ENCODE measurements at regions not wholly inside any gene's neighbourhood (a gene's known extent, or its start where the extent isn't known, plus 50 kb on each side); places are given as distances from the start of the nearest gene placed in this dataset.

GRCh38 chrX:39988496-39988895, 109.3 kb downstream of the BCOR start:
- DNase-seq (ENCODE audit: low read depth) = no peak

GRCh38 chrX:39990388-39990787, 107.4 kb downstream of the BCOR start:
- no peak for DNase-seq (ENCODE audit: low read depth)

- DNase-seq (ENCODE audit: low read depth) = no peak
These were observed 105.5 kb downstream of the BCOR start for GRCh38 chrX:39992300-39992699.

- no peak for DNase-seq (ENCODE audit: low read depth)
These were observed 102.3 kb downstream of the BCOR start for GRCh38 chrX:39995457-39995856.

- DNase-seq (ENCODE audit: low read depth) = no peak
These were observed 101.2 kb downstream of the BCOR start for GRCh38 chrX:39996536-39996935.

- DNase-seq (ENCODE audit: low read depth) = no peak
These were observed 98.9 kb downstream of the BCOR start for GRCh38 chrX:39998636-39999406.

All from amniotic epithelial cell (primary cell).